GM19239 (cell line): ENCODE measurements at regions not wholly inside any gene's neighbourhood (a gene's known extent, or its start where the extent isn't known, plus 50 kb on each side); places are given as distances from the start of the nearest gene placed in this dataset.

Experiments used
- DNase-seq: peaks from one replicate; pipeline ENCODE4 v3.0.0; 2011; ENCODE audit warnings: low spot score; ENCODE audit not compliant: insufficient read length
- FAIRE-seq: peaks from 2 replicates; lab custom pipeline; 2011; peaks lifted over from hg19 to GRCh38; lab: Jason Lieb, UNC

DNA sequence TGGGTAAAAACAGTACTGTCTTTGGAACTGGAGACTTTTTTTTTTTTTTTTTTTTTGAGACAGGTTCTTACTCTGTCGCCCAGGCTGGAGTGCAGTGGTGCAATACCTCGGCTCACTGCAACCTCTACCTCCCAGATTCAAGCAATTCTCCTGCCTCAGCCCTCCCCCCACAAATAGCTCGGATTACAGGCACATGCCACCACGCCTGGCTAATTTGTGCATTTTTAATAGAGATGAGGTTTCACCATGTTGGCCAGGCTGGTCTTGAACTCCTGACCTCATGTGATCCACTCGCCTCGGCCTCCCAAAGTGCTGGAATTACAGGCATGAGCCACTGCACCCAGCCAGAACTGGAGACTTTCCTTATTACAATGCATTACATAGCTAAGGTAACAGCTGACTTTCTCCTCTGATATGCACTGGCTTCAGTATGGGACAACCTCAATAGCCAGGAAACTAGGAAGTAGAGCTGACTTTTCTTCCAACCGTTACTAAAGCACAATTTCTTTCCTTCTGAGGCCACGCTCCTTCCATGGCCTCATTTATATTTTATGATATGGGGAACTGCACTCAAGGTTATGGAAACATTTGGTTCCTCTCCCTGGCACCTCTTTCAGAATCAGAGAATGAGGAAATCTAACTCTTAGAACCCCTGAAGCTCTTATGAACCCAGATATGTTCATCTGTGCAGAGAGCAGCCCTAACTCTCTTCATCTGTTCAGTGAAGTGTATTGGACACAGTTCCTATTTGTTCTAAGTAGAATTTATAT lies 53.5 kb upstream of the FAM9B start:
- FAIRE-seq (no peak), DNase-seq (no peak)

DNA sequence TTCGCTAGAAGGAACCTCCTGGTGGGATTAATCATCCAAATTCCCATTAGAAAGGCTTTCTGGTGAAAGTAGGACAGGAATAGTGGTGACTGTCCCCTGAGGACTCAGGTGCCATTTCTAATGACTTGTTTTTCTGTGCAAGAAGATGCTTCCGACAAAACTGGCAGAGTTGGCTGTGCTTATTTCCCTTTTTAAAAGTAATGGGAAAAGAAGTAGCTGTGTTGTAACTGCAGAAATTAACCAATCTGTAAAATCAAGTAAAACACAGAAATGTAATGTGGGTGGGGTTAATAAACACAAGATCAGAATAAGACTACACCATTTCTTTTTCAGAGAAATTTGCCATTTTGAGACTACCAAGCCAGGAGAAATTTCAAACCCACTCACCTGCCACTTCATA lies 55.0 kb upstream of the FAM9B start:
- FAIRE-seq (no peak), DNase-seq (no peak)

DNA sequence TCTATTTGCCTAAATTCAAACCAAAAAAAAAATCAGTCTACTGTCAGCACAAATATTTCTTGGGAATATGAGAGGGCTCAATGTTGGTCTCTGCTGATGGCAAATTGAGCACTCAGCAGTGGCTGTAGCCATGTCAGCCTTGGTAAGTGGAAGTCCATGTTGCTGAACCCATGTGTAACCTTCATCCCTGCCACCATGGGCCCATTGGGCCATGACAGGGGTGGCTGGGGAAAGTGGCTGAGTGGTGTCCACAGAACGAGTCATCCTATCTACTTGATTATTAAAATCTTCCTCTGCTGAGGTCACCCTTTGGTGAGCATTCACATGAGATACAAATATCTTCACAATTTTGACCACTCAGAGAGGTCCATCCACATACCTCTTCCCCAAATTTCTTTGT lies 56.8 kb upstream of the FAM9B start:
- FAIRE-seq: no peak
- no peak for DNase-seq

DNA sequence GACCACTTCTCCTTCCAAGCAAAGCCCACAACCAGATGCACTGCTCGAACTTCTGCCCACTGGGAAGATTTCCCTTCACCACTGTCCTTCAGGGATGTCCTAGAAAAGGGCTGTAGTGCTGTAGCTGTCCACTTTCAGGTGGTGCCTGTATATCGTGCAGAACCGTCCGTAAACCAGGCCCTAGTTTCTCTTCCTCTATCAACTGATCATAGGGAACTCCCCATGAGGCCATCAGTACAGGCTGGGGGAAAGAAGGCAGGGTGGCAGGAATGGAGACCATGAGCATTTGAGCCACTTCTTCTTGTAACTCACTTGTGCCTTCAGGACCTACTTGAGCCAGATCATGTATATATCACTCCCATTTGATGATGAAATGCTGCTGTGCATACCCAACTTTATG lies 57.3 kb upstream of the FAM9B start:
- FAIRE-seq (no peak), DNase-seq (no peak)

DNA sequence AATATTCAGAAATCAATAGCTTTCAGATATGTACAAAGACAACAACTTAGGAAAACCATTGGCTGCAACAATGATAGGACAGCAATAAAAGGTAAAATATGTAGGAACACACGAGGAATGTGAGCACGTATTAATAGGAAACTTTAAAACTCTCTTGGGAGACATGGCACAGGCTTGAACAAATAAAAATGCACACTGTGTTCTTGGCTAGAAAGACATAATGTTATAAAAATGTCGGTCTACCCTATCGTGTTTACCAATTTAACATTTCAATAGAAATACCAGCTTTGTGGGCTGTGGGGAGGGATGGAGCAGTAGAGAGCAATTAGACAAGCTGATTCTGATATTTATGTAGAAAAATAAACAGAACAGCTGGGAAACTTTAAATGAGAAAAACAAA lies 69.0 kb upstream of the FAM9B start:
- FAIRE-seq (no peak), DNase-seq (no peak)

DNA sequence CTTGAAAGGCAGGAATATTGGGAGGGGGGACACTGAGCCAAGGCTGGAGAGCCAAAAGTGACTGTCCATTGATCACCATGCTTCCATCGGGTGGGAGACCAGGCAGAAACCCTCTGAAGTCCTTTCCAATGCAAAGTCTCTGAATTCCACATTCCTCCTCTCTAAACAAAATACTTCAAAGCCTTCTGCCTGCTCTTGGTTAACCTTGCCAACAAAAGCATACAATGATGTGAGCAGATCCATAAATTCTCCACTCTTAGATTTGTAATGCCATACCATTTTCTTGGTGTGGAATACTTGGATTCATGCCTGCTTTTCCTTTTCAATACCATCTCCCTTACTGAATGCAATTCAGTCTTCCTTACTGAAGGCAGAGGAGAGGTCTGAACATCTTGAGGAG lies 74.1 kb upstream of the FAM9B start:
- no peak for DNase-seq
- no peak for FAIRE-seq

DNA sequence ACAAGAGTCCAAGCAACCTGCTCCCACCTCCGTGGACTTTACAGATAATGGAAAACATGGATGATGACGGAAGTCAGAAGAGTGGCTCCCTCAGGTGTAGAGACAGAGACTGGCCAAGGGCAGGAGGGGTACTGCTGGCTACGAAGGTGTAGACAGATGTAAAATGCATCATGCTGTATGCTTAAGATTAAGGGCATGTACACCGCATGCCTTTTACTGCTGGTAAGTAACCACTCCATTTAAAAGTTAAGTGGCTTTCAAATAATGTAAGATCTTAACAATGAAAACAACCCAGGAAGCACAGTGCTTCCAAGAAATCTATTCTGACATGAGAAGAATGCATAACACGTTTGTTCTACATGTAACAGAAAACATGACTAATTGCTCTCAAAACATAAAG lies 76.9 kb upstream of the FAM9B start:
- no peak for DNase-seq
- FAIRE-seq: no peak

DNA sequence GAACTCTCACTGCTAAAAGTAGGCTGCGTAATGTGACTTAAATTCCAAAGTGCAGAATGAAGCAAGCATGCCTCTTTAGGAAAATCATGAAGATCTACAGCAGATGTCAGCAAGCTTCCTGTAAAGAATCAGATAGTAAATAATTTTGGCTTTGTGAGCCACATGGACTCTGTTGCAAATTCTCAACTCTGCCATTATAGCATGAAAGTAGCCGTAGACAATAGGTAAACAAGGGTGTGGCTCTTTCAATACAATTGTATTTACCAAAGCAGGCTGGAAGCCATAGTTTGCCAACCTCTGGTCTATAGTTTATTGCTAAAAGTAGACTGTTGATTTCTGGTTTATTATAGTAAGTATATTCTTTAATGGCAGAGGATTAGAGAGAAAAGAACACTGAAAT lies 80.3 kb upstream of the FAM9B start:
- DNase-seq: no peak
- FAIRE-seq: no peak

DNA sequence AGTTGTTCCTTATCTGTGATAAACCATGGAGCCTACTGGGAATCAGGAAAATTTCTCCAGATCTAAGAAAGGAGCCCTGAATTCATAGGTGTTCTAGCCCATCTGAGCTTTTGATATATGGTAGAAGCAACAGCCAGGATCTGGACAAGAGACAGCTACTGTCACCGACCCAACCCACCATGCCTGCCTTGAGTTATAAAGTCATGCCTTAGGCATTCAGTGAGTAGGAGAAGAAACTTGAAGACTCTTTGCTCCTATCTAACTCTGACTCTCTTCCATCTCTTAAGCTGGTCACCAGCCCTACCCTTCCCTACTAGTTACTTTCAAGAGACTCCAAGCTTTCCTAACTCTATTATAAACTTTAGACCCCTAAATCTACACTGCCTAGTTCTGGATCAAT lies 83.9 kb upstream of the FAM9B start:
- FAIRE-seq (no peak), DNase-seq (no peak)

DNA sequence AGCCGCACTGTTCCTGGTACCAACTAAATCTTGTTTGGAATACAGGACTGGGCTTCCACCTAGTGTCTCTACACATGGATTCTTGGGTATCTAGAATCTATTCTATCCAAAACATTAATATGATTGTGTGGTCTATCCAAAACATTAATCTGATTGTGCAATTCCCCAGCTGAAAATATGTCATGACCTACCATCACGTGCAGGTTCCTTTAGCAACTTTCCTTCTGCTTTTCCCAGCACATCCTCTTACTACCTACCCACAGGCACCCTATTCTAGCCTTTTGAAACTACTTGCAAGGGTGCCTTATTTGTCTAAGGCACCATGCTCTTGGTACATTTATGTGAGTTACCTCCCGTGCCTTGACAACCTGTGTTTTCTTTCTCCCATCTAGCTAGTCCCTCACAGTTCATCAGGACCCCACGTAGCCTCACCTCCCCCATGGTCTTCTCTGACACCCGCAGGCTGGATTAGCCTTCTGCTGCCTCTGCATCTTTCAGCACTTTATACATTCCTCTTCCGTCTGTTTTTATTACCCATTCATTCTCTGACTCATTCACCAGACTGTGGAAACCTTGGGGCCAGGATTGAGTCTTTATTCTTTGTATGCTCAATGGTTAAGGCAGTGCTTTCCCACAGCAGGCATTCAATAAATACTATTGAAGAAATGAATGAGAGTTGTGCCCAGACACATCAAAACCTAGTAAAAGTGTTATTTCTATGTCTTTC lies 88.8 kb upstream of the FAM9B start:
- DNase-seq (no peak), FAIRE-seq (no peak)

DNA sequence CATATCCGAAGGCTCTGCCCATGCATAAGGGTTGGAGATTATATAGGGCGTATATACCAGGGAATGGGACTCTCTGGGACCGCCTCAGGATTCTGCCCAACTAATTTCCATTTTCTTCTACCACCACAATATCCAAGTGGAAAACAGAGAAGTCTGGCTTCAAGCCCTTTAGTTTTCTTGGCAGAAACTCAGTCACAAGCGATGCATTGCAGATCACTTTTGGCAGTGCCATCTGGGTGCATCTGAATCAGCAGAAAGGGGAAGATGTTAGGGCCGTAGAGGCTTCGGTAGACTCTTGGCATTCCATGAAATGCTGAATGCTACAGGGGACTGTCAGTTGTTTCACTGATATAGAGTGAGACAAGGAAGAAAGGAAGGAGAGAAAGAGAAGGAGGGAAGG lies 94.1 kb upstream of the FAM9B start:
- no peak for FAIRE-seq

DNA sequence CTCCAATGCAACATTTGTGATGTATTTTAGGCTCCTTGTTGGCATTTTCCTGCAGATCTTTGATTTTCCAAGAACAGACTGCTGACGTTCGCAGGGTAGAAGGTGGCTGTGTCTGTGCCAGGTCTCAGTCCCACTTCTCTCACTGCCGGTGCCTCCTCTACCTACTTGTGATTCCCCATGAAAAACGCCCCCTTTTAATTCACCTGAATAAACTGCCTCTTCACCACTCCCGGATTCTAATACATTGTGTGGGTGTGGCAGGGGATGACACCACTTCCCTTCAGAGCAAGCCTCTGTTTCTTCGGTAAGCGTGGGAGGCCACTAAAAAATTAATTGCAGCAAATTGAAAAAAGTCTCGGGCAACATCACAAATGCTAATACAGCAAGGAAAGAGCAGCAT lies 96.1 kb upstream of the FAM9B start:
- DNase-seq (no peak), FAIRE-seq (no peak)

More for the DNA sequence above, 94.1 kb upstream of the FAM9B start:
- DNase-seq: no peak

DNA sequence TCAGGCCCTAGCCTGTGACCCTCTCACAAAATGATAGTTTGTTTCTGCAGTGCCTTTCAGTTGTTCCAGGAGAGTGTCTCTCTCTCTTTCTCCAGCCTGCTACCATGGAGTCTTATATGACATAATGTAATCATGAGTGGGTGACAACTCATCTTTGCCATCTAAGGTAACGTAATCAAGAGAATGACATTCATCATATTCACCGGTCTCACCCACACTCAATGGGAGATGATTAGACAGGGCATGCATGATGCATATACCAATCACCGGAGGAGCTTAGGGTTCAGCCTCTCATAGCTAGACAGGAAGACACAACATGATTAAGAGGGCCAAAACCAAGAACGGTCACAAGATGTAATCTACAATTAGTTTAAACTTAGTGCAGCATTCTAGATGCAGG lies 97.1 kb upstream of the FAM9B start:
- DNase-seq: no peak
- FAIRE-seq: no peak

DNA sequence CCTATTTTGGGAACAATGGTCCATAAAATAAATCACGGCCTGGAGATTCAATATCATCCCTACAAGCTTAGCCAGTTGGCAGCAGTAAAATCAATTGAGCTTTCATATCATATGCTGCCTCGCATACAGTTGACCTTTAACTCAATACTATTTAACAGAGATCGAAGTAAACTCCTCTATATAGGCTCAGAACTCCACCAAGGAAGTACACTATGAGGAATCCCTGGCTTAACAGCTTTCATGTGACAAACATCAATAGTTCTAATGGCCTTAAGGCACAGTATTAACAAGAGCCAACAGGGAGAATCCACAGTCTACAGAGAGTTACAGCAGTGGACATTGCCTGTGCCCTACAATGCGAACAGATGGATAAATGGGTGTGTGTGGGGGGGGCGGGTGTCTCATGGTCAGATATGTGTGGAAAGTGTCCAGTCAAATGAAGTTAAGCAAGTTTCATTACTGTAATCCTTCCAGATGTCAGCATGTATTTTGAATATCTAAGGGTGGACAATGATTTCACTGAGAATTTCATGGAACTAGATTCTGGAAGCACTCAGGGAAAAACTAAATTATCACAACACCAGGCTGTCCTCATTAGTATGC lies 98.2 kb upstream of the FAM9B start:
- FAIRE-seq (no peak), DNase-seq (no peak)

DNA sequence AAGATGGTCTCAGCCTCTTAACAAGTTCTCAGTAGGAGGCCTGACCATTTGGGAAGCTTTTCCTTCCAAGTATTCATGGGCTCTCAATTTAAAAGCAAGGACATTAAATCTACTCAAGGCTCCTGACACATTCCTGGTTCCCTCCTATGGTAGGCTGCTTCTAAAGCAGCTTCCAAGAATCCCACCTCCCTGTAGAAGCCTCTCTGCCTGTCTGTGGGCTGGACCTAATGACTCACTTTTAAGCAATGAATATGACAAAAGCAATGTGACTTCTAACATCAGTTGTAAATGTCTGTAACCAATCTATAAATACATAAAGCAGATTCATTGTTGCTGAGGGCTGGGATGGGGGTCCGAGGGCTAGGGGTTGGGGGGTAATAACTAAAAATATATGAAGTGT lies 99.5 kb upstream of the FAM9B start:
- no peak for DNase-seq

DNA sequence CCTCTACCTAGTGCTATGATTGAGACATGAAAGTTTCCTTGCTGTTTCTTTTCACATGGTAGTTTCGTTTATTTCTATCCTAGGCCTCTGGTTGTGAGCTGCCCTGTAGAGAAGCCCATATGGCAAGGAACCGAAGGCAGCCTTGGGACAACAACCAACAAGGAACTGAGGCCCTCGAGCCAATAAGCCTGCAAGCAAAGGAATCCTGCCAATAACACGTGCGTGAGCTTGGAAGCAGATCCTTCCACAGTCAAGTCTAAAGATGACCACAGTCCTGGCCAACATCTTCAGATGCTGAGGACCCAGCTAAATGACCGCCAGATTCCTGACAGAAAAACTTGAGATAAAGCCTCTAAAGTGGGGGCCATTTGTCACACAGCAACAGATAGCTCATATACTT lies 100.4 kb upstream of the FAM9B start:
- DNase-seq: no peak
- FAIRE-seq: no peak

More for the DNA sequence above, 99.5 kb upstream of the FAM9B start:
- no peak for FAIRE-seq

DNA sequence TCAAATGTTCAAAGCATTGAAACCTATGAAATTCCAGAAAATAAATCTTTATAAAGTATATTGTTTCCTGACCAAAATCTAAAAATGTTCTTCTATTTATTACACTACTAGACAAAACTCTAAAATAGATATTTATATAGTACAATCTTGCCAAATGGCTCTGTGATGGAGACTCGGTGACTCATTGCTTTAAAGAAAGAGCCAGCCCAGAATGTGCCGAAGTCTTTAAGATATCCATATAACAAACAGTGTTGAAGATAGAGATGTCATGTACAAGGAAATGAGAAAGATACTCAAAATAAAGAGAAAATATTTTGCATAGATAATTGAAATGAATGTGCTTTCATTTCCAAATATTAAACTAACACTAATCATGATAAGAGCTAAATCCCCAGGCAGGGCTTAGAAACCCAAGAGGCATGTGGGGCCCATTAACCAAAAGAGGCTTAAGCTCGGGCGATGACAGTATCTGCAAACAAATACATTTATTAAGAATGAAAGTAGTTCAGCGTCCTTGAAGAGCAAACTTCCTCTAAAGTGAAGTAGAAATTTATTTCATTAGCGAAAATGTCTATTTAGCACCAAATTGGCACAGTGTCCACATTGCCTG lies 102.1 kb upstream of the FAM9B start:
- no peak for FAIRE-seq

DNA sequence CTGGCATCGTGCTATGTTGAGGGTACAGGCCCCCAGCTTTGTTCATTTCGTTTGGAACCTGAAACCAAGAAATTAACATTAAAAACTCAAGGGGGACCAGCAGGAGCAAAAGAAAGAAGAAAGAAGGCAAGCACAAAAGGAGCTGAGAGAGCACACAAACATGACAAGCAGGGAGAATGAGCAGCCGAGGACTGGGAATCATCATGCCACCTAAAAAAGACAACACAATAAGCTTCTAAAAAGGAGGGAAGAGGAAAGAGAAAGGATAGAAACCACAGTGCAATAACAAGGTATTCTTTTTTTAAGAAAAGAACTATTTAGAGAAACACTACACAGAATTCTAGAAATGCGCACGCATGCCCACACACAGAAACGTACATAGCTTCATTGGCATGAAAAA lies 103.2 kb upstream of the FAM9B start:
- no peak for DNase-seq
- FAIRE-seq: no peak

More for the DNA sequence above, 102.1 kb upstream of the FAM9B start:
- DNase-seq: no peak

DNA sequence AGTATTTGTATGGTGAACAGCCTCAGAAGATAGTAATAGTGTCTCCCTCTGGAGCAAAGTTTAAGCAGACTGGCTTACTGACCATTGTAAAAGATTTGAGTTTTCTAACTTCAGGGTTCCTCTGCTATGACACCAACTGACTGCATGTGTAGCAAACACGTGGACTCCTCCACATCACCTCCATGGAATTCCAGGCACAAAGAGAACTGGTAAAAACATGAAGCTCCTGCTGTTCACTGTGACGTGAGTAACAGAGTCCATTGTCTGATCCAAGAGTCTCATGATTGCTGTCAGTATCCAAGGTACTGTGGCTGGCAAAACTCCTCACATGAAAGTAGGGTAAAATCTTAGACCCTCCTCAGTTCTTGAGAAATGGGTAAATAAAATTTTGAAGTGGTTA lies 107.6 kb upstream of the FAM9B start:
- no peak for FAIRE-seq
- DNase-seq: no peak

DNA sequence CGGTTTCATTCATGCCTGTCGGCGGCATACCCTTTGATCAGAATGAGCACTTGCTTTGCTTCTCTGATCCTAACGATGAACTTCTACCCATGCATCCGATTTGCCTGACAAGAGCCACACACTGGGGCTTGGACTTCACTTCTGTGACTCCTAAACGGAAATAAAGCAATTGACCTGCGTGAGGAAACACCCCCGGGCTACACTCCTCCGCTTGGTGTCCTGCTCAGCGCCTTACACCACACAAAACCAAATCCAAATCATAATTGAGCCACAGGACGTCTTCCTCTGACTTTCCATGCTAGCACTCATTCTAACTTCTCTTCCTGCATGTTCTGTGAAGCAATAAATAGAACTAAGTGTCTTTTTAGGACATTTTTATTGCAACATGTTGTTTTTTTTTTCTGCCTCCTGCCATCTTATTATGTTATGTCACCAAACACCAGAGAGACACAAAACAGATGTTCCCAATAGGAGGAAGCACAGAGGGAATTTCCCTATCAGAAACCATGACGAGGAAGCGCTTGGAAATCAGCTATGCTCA lies 110.8 kb upstream of the FAM9B start:
- DNase-seq (no peak), FAIRE-seq (no peak)

DNA sequence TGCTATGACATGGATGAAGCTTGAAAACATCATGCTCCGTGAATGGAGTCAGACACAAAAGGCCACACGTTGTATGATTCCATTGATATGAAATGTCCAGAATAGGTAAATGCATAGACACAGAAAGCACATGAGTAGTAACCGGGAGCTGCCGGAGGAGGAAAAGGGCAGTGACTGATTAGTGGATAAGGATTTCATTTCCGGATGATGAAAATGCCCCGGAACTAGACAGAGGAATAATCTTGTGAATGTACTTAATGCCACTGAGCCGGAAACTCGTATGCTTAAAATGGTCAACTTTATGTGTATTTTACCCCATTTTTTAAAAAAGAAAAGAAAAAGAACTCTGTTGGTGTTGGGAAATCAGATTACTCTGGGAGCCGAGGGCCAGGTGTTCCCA lies 112.7 kb upstream of the FAM9B start:
- FAIRE-seq (no peak), DNase-seq (no peak)
